WI38 (cell line): ENCODE measurements at regions not wholly inside any gene's neighbourhood (a gene's known extent, or its start where the extent isn't known, plus 50 kb on each side); places are given as distances from the start of the nearest gene placed in this dataset.

Source experiments
- H3K4me3 ChIP-seq: 2 replicates; pipeline ENCODE4 v1.5.1; 2011; ENCODE audit warnings: low read depth, mild to moderate bottlenecking, control low read depth, low read length
- CTCF ChIP-seq: IDR thresholded peaks from 2 replicates; pipeline ENCODE4 v1.5.1; 2012; ENCODE audit warnings: low read depth, mild to moderate bottlenecking, control low read depth, low read length

DNA sequence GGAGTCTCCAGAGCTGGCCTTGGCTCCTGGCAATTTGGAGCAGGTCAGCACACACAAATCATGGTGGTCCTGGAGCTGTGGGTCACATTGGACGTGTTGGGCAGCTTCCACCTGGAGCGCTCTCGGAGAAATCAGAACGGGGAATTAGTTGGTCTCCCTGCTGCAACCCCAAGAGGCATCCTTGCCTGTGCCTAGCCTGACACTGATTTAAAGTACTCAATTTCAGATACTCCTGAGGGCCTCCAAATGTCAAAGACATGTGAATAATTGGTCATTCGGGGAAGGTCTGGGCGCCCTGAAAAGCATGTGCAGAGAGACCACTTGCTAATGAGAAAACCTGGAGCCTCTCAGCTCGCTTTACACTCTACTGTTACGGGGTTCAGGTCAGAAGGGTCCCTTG is 145.5 kb upstream of the AGAP1 start:
- no peak for TF ChIP-seq CTCF
- no peak overlapping the region for H3K4me3 ChIP-seq

GRCh38 chr2:235350234-235350633 is 143.6 kb upstream of the AGAP1 start:
- TF ChIP-seq CTCF: no peak
- no peak overlapping the region for H3K4me3 ChIP-seq

- TF ChIP-seq CTCF: no peak
- H3K4me3 ChIP-seq: no peak overlapping the region
Measured at GRCh38 chr2:235352541-235352940, 141.3 kb upstream of the AGAP1 start.

GRCh38 chr2:235357881-235358280 is 136.0 kb upstream of the AGAP1 start:
- TF ChIP-seq CTCF: no peak
- no peak overlapping the region for H3K4me3 ChIP-seq

GRCh38 chr2:235358981-235359471 is 134.8 kb upstream of the AGAP1 start:
- no peak overlapping the region for H3K4me3 ChIP-seq
- no peak for TF ChIP-seq CTCF

DNA sequence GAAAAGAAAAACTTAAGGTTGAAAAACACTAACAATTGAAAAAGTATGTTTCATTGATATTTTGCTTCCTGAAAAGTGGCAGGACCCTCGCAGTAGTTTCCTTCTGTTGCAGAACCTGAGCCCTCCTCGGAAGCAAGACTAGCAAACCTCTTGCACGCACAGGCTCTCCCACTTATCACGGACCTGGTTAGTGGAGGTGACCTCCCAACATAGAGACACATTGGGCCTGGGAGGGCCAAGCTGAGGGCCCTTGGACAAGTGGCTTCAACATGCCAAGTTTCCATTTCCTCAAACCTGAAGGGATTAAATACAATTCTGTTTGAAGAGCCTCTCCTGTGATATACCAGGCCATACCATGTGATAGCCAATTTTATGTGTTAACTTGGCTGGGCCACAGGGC is 133.4 kb upstream of the AGAP1 start:
- TF ChIP-seq CTCF: no peak

GRCh38 chr2:235365743-235366142 is 128.1 kb upstream of the AGAP1 start:
- no peak for TF ChIP-seq CTCF
- no peak overlapping the region for H3K4me3 ChIP-seq

More for the DNA sequence above, 133.4 kb upstream of the AGAP1 start:
- H3K4me3 ChIP-seq: no peak overlapping the region
